Endothelial cell of umbilical vein (primary cell): ENCODE measurements at regions not wholly inside any gene's neighbourhood (a gene's known extent, or its start where the extent isn't known, plus 50 kb on each side); places are given as distances from the start of the nearest gene placed in this dataset.

Experiments
- CTCF ChIP-seq, 2 donors: IDR thresholded peaks; 1 replicate in 1 of 2; 2 replicates in 1 of 2; pipeline ENCODE4 v1.5.1; 2011; ENCODE audit warnings: low read length in 2 of 2, mild to moderate bottlenecking in 2 of 2, moderate library complexity in 2 of 2, control low read depth in 1 of 2, inconsistent platforms in 1 of 2, low read depth in 1 of 2; ENCODE audit not compliant: insufficient read depth in 1 of 2; ENCODE audit errors: extremely low read depth in 1 of 2
- POLR2A ChIP-seq: IDR thresholded peaks from 2 replicates; pipeline ENCODE4 v1.6.1; 2012; ENCODE audit warnings: low read depth, mild to moderate bottlenecking, control low read depth, low read length
- POLR2AphosphoS5 ChIP-seq: IDR thresholded peaks from 2 replicates; pipeline ENCODE4 v1.6.1; 2012; ENCODE audit warnings: low read depth, mild to moderate bottlenecking, control low read depth, low read length, moderate library complexity; ENCODE audit not compliant: insufficient read depth

GRCh38 chr1:214753236-214753852, 150.3 kb downstream of the CENPF start:
- TF ChIP-seq CTCF (IDR thresholded peaks at IDR 0.05; ENCODE audit: extremely low read depth in 1 of 2, insufficient read depth in 1 of 2, low read depth in 1 of 2, low read length in 2 of 2) (no peak), POLR2A (no peak), POLR2AphosphoS5 (no peak)
